Pons (tissue), 1 donor: ENCODE measurements at regions not wholly inside any gene's neighbourhood (a gene's known extent, or its start where the extent isn't known, plus 50 kb on each side); places are given as distances from the start of the nearest gene placed in this dataset.

Source experiments
- DNase-seq: peaks from one replicate; pipeline ENCODE4 v3.0.0-alpha.2; 2016; ENCODE audit warnings: low spot score

DNA sequence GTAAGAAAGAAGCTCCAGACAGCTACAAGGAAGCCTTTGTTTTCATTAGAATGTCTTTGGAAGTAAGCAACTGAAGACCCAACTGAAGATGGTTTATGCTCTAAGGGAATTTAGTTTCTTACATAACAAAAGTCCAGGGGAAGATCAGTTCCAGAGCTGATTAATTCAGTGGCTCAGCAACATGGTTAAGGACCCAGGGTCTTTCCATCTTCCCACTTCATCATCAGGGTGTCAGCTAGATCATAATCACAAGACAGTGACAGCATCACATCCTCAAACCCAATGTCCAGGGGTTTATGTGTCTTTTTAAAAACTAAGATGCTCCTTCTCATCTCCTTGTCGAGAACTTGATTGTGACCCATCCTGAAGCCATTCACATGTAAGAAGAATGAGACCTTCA lies 119.7 kb upstream of the PRDM1 start:
- DNase-seq: no peak

DNA sequence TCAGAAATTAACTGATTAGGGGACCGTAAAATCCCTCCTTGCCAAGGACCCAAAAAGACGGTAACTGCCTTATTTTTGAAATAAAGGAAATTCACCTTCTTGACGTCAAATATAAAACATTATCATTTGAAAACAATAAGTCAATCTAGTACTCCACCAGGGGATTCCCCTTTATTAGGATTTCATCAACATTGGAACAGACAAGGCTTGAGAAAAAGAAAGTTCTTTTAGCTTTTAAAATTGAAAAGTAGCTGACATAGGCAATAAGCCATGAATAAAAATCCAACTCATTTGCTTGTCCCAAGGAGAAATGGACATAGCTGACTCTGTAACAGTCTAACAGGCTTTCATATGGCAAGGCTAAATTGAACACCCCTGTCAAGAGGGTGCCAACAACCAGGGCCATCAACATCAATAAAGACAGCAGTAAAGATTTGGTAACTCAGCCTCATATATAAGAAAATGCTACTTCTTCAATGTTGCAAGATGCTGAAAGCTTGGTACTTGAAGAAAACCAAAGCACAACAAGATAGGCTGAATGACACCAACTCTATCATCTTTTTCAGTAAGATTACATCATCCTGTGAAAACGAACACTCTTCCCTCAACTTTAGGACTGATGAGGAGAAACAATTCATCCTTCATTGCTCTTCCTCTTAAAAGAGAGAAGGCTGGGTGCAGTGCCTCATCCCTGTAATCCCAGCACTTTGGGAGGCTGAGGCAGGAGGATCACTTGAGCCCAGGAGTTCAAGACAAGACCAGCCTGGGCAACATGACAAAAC lies 121.0 kb upstream of the PRDM1 start:
- no peak for DNase-seq

DNA sequence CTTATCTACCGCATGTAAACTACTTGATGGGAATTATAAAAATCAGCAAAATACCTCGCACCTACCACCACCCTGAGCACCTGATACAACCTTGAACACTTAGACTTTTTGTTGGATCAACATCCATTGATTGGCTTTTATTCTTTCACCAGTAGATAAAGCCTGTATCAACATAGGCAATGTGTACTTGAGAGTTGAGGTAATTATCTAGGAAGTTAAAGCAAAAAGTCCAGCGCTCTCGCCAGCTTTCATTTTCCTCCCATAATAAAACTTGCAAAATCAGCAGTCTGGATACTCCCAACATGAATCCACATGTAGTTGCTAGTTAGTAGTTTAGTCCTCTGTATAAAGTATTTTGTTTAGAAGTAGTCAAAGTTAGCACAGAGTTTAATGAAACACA lies 132.0 kb upstream of the PRDM1 start:
- no peak for DNase-seq

DNA sequence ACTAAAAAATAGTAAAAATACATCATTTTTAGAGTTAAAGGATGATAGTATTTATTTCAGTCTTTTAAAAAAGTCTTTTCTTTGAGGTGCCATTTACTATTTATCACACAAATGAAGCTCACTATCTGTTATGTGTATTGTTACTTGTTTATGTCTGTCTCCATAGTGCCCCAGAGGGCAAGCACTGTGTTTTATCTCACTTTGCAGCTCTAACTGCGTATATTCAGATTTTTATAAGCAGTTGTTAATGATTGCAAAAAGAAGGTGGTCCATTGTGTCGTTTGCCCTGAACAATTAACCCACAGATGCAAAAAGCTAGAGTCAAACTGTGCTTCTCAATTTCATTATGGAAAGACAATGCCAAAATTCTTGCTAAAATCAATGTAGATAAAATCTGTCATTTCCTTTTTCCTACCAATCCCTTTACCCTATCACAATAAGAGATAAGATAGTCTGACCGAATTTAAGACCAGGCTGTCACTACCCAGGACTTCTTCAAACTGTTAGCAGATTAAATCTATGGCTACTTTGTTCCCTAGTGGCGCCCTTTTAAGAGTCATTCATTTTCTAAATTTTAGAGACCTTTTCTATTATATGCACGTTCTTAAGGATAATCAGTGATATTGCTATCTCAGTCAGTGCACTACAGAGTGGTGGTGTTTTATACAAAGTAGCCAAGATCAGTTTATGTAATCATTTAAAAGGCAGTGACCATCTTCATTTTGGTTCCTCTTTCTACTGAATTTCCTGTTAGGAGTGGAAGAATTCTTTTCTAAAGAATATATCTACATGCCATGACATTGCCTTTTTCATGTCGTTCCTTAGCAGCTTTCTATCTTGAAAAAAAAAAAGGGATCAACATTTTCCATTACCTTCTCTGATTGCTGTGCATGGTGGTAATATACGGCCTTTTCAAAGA lies 133.1 kb upstream of the PRDM1 start:
- DNase-seq: peak; percentile 11

DNA sequence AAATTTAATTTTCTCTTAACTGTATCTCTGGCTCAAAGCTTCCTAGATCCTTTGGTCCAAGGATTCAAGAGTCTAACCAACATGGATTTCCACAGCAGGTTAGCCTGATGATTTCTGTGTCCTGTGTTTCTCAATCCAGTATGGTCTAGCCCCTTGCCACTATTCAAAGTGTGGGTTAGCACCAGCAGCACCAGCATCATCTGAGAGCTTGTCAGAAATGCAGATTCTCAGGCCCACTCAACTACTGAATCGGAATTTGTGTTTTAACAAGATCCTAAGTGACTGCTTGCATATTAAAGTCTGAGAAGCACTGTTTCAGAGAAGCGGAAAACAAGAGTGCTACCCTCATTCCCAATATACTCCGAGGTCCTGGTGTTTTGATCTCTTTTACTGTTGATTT lies 133.8 kb upstream of the PRDM1 start:
- no peak for DNase-seq

DNA sequence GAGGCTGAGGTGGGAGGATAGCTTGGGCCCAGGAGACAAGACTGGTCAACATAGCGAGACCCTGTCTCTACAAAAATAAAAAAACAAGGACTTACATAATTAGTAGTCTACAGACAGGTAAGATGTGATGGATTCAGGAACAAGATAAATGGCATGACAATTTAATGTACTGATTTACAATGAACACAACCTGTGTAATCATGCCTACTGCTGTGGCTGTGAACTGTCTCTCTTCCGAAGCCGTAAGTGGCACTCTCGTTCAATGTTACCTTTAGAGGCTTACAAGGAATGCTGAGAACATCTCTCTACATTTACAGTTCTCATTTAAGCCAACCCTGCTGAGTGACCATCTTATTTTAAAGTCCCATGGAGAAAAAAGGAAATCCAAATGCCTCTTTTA lies 134.8 kb upstream of the PRDM1 start:
- no peak for DNase-seq

DNA sequence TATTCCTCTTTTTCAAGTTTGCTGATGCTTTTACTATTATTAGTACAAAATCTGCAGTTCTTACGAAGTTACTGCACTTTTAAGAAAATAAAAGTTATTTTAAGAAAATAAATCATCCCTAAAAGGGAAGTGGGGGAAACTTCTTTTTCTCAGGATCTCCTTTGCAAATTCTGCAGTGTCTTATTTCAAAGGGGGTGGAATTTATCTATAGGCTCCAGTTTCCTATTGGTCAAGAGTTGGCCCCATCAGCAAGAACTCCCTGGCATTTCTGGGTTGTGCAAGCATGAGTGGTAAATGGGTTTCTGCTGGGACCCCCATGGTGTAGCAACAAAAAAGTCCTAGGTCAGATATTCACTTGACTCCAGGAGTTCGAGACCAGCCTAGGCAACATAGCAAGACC lies 136.3 kb upstream of the PRDM1 start:
- DNase-seq: no peak

DNA sequence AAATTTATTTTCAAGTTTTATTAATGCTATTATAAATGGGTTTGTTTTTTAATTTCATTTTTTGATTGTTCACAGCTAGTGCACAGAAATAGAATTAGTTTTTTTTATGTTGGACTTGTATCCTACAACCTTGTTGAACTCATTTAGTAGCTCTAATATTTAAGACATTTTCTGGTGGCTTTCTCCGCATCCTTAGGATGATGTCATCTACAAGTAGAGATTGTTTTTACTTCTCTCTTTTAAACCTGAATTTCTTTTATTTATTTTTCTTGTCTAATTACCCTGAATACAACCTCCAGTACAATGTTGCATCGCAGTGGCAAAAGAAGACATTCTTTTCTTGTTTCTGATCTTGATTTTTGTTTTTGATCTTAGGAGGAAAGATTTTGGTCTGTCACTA lies 142.6 kb upstream of the PRDM1 start:
- DNase-seq: no peak

DNA sequence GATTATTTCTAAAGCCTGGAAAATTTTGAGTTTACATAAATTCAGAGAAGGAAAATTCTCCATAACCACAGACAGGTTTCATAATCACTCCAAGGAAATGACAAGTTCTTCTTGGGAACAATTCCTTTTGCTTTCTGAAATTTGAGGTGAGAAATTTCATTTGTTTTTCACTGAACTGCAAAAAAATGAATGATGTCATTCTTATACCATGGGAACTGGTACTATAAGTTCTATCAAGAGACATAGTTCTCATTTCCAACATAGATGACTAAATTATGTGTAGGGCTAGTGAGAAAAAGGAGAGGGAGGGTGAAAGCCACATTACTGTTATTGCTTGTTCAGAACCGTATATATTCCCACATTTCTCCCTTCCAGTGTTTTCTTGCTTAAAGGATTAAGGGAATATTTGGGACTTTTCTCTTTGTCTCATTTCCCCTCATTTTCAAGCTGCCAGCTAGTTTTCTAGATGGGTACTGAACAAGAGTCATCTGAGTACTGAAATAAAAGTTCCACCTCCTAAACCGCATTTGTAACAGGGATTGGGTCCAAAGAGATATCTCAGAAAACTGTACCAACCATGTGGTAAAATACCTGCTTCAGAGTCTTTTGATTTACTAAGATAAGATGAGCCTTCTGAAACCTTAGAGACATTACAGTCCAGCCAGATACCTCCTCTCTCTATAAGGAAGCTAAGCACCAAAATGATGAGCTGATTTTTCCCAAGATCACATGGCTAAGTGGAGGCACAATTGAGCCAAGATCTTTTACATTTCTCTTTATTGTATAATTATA lies 144.3 kb upstream of the PRDM1 start:
- DNase-seq: no peak

DNA sequence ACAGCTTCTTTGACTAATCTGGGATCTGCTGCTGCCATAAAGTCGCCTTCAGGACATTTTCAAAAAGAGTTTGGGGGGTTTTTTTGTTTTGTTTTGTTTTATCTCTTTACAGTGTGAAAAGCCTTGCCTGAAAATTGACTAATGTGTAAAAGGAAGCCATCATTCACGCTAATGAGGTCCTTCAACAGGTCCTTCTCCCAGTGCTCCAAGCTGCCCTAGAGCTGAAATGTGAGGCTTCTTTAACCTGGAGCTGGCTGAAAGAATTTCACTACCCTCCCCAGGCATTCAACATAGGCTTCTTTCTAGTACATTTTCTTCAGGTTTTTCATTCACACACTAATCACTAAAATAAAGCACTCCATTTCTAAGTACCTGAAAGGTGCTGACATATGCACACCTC lies 145.1 kb upstream of the PRDM1 start:
- DNase-seq: no peak

DNA sequence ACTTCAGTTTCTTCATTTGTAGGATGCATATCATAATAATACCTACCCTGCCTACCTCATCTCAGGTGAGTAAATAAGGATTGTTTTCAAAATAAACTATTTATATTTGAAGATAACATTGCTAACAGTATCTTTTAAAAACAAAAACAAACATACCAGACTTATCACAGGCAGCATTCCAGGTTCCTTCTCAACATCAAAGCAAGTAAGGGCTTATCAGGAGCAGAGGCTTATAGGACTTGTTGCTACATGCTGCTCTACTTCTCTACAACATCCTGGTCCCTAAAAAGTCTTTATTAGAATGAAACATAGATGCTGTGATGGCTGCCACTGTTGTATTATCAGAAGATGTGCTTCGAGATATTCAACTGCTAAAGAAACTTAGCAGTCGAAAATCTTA lies 149.2 kb upstream of the PRDM1 start:
- no peak for DNase-seq

DNA sequence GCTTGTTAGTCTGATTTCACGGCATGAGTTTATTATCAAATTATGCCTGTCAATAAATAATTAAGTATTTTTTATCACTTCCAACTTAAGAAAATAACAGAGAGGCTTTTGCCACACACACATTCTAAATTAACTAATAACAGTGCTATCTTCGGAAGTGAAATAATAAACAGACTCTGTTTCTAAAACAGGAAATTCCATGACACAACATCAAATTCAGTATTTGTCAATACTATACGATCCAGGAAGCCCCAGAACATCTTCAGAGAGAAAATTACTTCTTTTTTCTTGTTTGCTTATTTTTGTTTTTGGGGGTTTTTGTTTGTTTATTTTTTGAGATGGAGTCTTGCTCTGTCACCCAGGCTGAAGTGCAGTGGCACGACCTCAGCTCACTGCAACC lies 150.7 kb upstream of the PRDM1 start:
- DNase-seq: no peak

DNA sequence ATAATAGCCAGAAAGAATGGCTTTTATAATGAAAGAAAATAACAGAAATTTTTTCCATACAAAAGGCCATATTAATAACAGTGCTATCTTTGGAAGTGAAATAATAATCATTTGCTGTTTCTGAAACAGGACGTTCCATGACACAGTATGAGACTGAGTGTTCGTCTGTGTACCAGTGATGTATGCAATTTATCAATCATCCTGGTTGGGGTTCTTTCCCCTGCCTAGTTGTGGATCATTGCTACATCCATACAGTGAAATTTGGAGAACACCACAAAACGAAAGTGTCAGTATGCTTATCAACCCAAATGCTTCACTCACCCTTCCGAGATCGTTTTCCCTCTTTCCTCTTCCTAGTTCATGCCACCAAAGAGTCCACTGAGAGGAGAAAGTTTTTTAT lies 151.4 kb upstream of the PRDM1 start:
- DNase-seq: no peak

DNA sequence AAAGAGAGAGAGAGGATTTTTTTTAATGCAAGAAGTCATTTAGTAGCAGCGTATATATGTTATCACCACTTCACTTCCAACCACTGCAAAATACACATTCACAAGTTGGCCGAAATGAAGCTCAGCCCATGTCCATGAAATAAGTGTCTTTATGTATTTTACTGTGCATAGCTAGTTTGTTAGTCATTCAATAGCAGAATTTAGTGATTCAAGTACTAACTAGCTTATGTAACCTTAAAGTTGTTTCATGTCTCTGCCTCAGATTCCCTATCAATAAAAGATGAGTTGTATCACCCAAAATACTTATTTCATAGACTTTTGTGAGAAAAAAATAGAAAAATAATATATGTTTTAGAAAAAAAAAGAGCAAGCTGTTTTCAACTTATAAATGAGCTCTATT lies 153.7 kb upstream of the PRDM1 start:
- no peak for DNase-seq

DNA sequence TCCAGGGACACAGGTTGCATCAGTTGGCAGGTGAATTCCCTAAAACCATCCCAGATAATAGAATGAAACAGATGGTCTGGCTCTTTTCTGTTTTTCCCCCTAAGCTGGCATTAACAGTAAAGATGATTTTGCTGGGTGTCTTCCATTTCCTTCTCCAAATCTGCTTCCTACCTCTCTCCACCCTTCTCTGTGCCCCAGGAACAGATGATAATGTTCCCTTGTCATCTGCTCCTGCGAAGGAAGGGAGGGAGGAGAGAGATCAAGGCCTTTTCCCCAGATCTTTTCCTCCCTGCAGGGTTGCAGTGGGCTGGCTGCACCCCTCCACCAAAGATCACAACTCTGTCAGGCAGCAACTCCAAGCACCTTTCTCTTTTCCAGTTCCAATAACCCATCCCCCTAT lies 156.5 kb upstream of the PRDM1 start:
- no peak for DNase-seq

DNA sequence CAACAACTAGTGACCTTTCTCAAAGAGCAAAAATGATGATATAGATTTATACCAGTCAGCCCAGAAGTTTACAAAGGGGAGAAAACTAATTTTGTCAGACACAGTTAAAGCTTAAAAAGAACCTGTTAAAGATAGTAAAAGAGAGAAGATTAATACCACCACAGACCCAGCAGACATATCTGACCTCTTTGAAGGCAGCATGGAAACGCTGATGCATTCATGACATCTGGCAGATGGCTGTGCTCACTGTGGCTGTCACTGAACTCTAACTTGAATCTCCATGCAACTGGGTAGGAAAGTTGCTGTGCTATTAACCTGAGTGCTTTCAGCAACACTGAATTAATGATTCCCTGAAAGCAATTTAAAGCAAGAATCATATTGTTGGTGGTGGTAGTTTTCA lies 159.8 kb upstream of the PRDM1 start:
- no peak for DNase-seq

DNA sequence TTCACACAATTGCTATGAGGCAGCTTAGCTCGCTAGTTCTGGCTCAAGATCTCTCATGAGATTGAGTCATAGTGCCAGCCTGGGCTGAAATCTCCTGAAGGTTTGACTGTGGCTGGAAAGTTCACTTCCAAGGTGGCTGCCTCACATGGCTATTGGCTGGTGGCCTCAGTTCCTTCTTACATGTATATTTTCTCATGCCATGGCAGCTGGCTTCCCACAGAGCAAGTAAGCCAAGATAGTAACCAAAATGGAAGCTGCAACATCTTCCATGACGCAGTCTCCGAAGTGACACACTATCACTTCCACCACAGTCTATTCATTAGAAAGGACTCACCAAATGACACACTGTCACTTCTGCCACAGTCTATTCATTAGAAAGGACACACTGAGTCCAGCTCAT lies 160.4 kb upstream of the PRDM1 start:
- no peak for DNase-seq

DNA sequence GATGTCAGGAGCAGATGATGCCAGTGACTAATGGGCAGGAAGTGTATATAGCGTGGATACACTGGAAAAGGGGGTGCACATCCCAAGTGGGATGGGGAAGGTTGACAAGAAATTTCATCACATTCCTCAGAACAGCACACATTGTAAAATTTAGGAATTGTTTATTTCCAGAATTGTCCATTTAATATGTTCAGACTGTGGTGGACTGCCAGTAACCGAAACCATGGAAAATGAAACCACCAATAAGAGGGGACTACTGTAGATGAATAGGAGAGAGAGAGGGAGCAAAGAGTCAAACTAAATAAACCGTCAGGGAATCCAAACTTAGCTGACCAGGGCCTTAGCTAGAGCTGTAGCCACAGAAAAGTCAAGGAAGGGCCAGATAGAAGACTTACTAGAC lies 164.4 kb upstream of the PRDM1 start:
- DNase-seq: no peak

DNA sequence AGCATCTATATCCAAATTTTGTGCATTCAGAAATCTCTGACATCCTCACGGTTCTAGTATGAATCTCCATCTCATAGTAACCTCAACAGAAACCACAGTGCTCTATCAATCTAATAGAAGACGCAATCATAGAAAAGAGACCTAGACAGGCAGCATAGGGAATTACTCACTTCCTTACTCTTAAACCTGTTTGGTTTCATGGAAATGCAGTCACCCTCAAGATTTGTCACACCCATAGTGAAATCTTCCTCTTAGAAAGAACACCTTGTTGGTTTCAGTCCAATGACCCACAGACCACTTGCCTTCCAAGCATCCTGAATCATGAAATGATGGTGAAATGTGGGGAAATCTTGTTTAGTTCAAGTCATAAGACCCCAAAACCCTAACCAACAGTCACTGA lies 166.1 kb upstream of the PRDM1 start:
- no peak for DNase-seq

DNA sequence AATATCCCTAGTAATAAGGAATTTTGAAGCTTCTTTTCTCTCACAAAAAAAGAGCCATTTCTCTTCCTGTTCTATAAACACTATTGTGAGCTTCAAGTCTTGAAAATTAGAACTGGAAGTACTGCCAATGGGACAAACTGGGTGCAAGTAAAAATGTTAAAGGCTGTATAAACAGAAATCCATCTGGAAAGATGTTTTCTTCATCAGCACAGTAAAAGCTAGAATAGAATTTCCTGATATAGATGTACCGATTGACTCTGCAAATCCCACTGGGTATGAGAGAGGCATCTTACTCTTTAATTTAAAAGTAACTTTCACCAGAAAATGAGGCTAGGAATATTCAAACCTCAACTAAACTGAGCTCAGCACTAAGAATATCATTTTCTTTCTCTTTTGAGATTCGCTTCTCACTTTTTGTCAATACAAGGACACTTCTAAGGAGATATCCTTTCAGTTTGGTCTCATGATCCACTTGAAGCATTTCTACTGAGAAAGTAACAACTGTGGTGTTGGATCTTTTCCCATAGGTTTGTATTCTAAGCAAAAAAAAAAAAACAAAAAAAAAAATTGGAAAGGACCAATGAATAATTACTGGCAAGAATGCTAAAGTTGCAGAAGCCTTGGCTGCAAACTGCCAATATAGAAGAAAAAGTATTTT lies 169.0 kb upstream of the PRDM1 start:
- DNase-seq: no peak

DNA sequence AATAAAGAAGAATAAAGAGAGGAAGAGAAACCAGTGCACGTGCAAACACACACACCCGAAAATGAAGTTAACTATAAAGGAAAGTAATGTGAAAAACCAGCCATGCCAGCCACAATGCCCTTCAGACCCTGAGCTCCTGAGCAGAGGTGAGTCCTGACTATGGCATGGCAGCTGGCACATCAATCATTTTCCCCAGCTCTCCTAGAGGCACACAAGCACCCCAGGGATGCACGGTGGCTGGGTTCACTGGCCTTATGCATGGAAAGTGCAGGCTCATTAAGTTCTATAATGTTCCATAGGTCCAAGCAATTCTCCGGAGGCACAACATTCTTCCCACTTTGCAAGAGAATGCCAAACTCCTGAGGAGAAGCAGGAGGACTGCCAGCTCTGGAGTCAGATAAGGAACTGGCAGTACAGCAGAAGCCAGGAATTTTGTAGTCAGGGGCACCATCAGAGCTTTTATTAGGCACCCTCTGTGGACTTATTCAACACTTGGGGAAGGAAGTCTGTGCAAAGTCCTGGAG lies 175.0 kb upstream of the PRDM1 start:
- DNase-seq: no peak

DNA sequence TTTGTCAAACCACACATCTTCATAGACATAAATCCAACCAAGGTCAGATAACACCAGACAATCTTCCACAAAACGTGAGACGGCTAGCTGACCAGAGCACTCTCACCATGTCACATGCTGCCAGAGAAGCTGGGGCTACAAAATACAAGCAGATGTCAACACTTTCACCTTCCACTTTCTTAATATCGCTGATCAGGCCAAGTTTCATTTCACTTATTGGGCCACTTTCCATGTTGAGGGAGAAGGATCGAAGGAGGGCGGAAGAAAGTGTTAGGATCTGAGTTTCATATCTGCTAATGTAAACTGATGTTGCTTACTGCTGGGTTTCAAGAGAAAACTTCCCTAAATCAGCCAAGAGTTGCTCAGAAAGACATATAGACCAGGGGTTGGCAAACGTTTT lies 177.0 kb upstream of the PRDM1 start:
- peak; percentile 85 for DNase-seq
